IMR-90 (cell line): ENCODE measurements at regions not wholly inside any gene's neighbourhood (a gene's known extent, or its start where the extent isn't known, plus 50 kb on each side); places are given as distances from the start of the nearest gene placed in this dataset.

ENCODE experiments used
- ATAC-seq: fragments of 200-7000 bp; cut with Tn5 transposase; 2 replicates; pipeline ENCODE4 v1.9.1; 2020; ENCODE audit warnings: low read depth, mild to moderate bottlenecking, moderate library complexity
- BruUV-seq: library from RNA; stranded (reverse); fragments of 400-500 nt; replicated peaks from 2 replicates; lab custom pipeline; 2021; lab: Mats Ljungman, UMichigan
- CTCF ChIA-PET: fragments of 300-600 bp; formaldehyde crosslinking; extraction: SDS; loops from one replicate; lab custom pipeline; 2021; ENCODE audit warnings: antibody characterized with exemption; lab: Yijun Ruan, JAX
- POLR2A ChIA-PET: fragments of 300-600 bp; sonication (Branson Sonifier 250); formaldehyde crosslinking; loops from one replicate; lab custom pipeline; 2022; ENCODE audit warnings: antibody characterized with exemption; ENCODE audit not compliant: unreplicated experiment; lab: Charles Lee
- DNase-seq: peaks from one replicate; pipeline ENCODE4 v3.0.0; 2013
- H2AFZ ChIP-seq: replicated peaks from 2 replicates; pipeline ENCODE3; 2013; ENCODE audit warnings: low read length, mild to moderate bottlenecking; ENCODE audit not compliant: poor library complexity
- H2AK5ac ChIP-seq: 2 replicates; pipeline ENCODE4 v1.6.1; 2013; ENCODE audit warnings: low read depth, low read length, inconsistent platforms
- H2AK9ac ChIP-seq: replicated peaks from 2 replicates; pipeline ENCODE3; 2013; ENCODE audit warnings: mild to moderate bottlenecking, low read depth, low read length, moderate library complexity; ENCODE audit not compliant: poor library complexity
- H2BK120ac ChIP-seq: 2 replicates; pipeline ENCODE4 v1.6.1; 2013; ENCODE audit warnings: low read depth, low read length, inconsistent platforms
- H2BK15ac ChIP-seq: 3 replicates; pipeline ENCODE4 v1.6.1; 2013; ENCODE audit warnings: low read depth, low read length, inconsistent platforms
- H2BK20ac ChIP-seq: 2 replicates; pipeline ENCODE4 v1.6.1; 2013; ENCODE audit warnings: low read depth, mild to moderate bottlenecking, inconsistent platforms, low read length, moderate library complexity
- H2BK5ac ChIP-seq: 2 replicates; pipeline ENCODE4 v1.6.1; 2013; ENCODE audit warnings: mild to moderate bottlenecking, low read depth, low read length, inconsistent platforms; ENCODE audit not compliant: poor library complexity, severe bottlenecking
- H3K14ac ChIP-seq: replicated peaks from 2 replicates; pipeline ENCODE4 v1.6.1; 2013; ENCODE audit warnings: low read depth, low read length, inconsistent platforms
- H3K18ac ChIP-seq: 2 replicates; pipeline ENCODE4 v1.6.1; 2013; ENCODE audit warnings: low read depth, low read length, control low read depth
- H3K23ac ChIP-seq: 2 replicates; pipeline ENCODE4 v1.6.1; 2013; ENCODE audit warnings: low read depth, low read length, inconsistent platforms
- H3K27ac ChIP-seq: 2 replicates; pipeline ENCODE4 v1.5.1; 2013; ENCODE audit warnings: mild to moderate bottlenecking, control low read depth, low read length; ENCODE audit not compliant: insufficient read depth
- H3K27me3 ChIP-seq: 2 replicates; pipeline ENCODE4 v1.6.1; 2013; ENCODE audit warnings: low read length; ENCODE audit not compliant: control insufficient read depth, insufficient read depth
- H3K36me3 ChIP-seq: 2 replicates; pipeline ENCODE4 v1.6.1; 2013; ENCODE audit warnings: low read length, mixed read lengths; ENCODE audit not compliant: control insufficient read depth, insufficient read depth
- H3K4ac ChIP-seq: 2 replicates; pipeline ENCODE4 v1.6.1; 2013; ENCODE audit warnings: low read depth, low read length, inconsistent platforms
- H3K4me1 ChIP-seq: 2 replicates; pipeline ENCODE4 v1.6.1; 2013; ENCODE audit warnings: low read length, mixed read lengths; ENCODE audit not compliant: control insufficient read depth, insufficient read depth
- H3K4me2 ChIP-seq: 2 replicates; pipeline ENCODE4 v1.6.1; 2013; ENCODE audit warnings: low read depth, mild to moderate bottlenecking, control low read depth, low read length, moderate library complexity
- H3K4me3 ChIP-seq: 2 replicates; pipeline ENCODE4 v1.5.1; 2013; ENCODE audit warnings: low read depth, mild to moderate bottlenecking, control low read depth, low read length, moderate library complexity; ENCODE audit not compliant: insufficient read depth
- H3K56ac ChIP-seq: 2 replicates; pipeline ENCODE4 v1.6.1; 2013; ENCODE audit warnings: low read length, inconsistent platforms; ENCODE audit not compliant: insufficient read depth; ENCODE audit errors: extremely low read depth
- H3K79me1 ChIP-seq, 2 experiments: 2 replicates each; pipeline ENCODE4 v1.6.1; 2013; ENCODE audit warnings: low read length in 2 of 2, inconsistent platforms in 1 of 2, low read depth in 1 of 2
- H3K9ac ChIP-seq: 2 replicates; pipeline ENCODE4 v1.6.1; 2013; ENCODE audit warnings: low read depth, low read length, control low read depth
- H3K9me1 ChIP-seq: 2 replicates; pipeline ENCODE4 v1.6.1; 2013; ENCODE audit warnings: low read length, inconsistent platforms; ENCODE audit not compliant: insufficient read depth
- H3K9me3 ChIP-seq: 2 replicates; pipeline ENCODE4 v1.6.1; 2013; ENCODE audit warnings: low read length; ENCODE audit not compliant: control insufficient read depth, insufficient read depth
- H4K20me1 ChIP-seq: 2 replicates; pipeline ENCODE4 v1.6.1; 2013; ENCODE audit warnings: low read length, inconsistent platforms; ENCODE audit not compliant: insufficient read depth
- H4K5ac ChIP-seq: 2 replicates; pipeline ENCODE4 v1.6.1; 2013; ENCODE audit warnings: mild to moderate bottlenecking, low read depth, low read length, control low read depth
- H4K8ac ChIP-seq, 2 experiments: 2 replicates each; pipeline ENCODE4 v1.6.1; 2013; ENCODE audit warnings: low read depth in 2 of 2, low read length in 2 of 2, control low read depth in 1 of 2, inconsistent platforms in 1 of 2
- H4K91ac ChIP-seq: 2 replicates; pipeline ENCODE4 v1.6.1; 2013; ENCODE audit warnings: low read depth, low read length, inconsistent platforms; ENCODE audit not compliant: insufficient read depth
- BHLHE40 ChIP-seq: fragments of 150-350 bp; IDR thresholded peaks from 2 replicates; pipeline ENCODE4 v1.6.1; 2016; ENCODE audit warnings: mild to moderate bottlenecking, low read depth, low read length
- CEBPB ChIP-seq: IDR thresholded peaks from 2 replicates; pipeline ENCODE4 v1.6.1; 2012; ENCODE audit warnings: low read depth, low read length, improper control_type of control experiment
- CHD1 ChIP-seq: IDR thresholded peaks from 2 replicates; pipeline ENCODE4 v1.6.1; 2012; ENCODE audit warnings: low read depth, low read length, improper control_type of control experiment
- FOS ChIP-seq: fragments of 150-350 bp; IDR thresholded peaks from 2 replicates; pipeline ENCODE4 v1.6.1; 2016; ENCODE audit warnings: low read depth, low read length
- MAFK ChIP-seq: IDR thresholded peaks from 2 replicates; pipeline ENCODE4 v1.6.1; 2012; ENCODE audit warnings: low read depth, low read length, improper control_type of control experiment
- MAZ ChIP-seq: IDR thresholded peaks from 2 replicates; pipeline ENCODE4 v1.6.1; 2012; ENCODE audit warnings: low read depth, mild to moderate bottlenecking, low read length, improper control_type of control experiment, moderate library complexity, borderline replicate concordance
- MXI1 ChIP-seq: IDR thresholded peaks from 2 replicates; pipeline ENCODE4 v1.6.1; 2012; ENCODE audit warnings: low read depth, mild to moderate bottlenecking, low read length, moderate library complexity, borderline replicate concordance
- NFE2L2 ChIP-seq: fragments of 150-350 bp; IDR thresholded peaks from 2 replicates; pipeline ENCODE4 v1.6.1; 2016; ENCODE audit warnings: low read depth, mild to moderate bottlenecking, low read length
- POLR2A ChIP-seq: IDR thresholded peaks from 2 replicates; pipeline ENCODE4 v1.6.1; 2012; ENCODE audit warnings: mild to moderate bottlenecking, low read depth, low read length
- RCOR1 ChIP-seq: IDR thresholded peaks from 2 replicates; pipeline ENCODE4 v1.6.1; 2012; ENCODE audit warnings: mild to moderate bottlenecking, low read length, improper control_type of control experiment; ENCODE audit not compliant: insufficient replicate concordance
- RFX5 ChIP-seq: IDR thresholded peaks from 2 replicates; pipeline ENCODE4 v1.8.0; 2012; ENCODE audit warnings: low read depth, mild to moderate bottlenecking, low read length, moderate library complexity
- SMC3 ChIP-seq: fragments of 150-350 bp; IDR thresholded peaks from 2 replicates; pipeline ENCODE4 v1.6.1; 2016; ENCODE audit warnings: low read depth, mild to moderate bottlenecking, antibody characterized with exemption, low read length, moderate library complexity
- USF2 ChIP-seq: fragments of 150-350 bp; IDR thresholded peaks from 2 replicates; pipeline ENCODE4 v1.6.1; 2017; ENCODE audit warnings: mild to moderate bottlenecking, antibody characterized with exemption, low read length, low read depth
- WGBS, 2 experiments: methylation state at CpG; one replicate each; pipeline versions ENCODE4 v1.1.5 to v1.1.7; 2013; ENCODE audit warnings: missing lambda C conversion rate in 2 of 2; ENCODE audit not compliant: insufficient read length in 1 of 2; ENCODE audit errors: extremely low coverage in 2 of 2; 5-methylcytosine and 5-hydroxymethylcytosine counted together
- dilution Hi-C: fragments of 300-500 bp; cut with HindIII; formaldehyde crosslinking; loops from one replicate; pipeline ENCODE4 v1.14.3; 2018; ENCODE audit warnings: low sequenced_read_pairs; ENCODE audit not compliant: unreplicated experiment
- in situ Hi-C: fragments of 300-500 bp; cut with MboI; formaldehyde crosslinking; loops from 3 replicates; pipeline ENCODE4 v1.14.3; 2019; ENCODE audit warnings: low sequenced_read_pairs, inconsistent platforms, mixed read lengths
- intact Hi-C: fragments of 100-400 bp; cut with micrococcal nuclease; formaldehyde crosslinking; loops from 2 replicates; pipeline ENCODE4 v1.10.0; 2022
- TF ChIP-seq, protein P1 (sequence below): fragments of 150-350 bp; IDR thresholded peaks from 2 replicates; pipeline ENCODE4 v1.6.1; 2016; ENCODE audit warnings: low read depth, mild to moderate bottlenecking, low read length, moderate library complexity, borderline replicate concordance
- TF ChIP-seq, protein P2 (sequence below): conservative IDR thresholded peaks from 2 replicates; pipeline ENCODE4 v1.5.1; 2012; ENCODE audit warnings: mild to moderate bottlenecking, low read depth, low read length, improper control_type of control experiment

GRCh38 chr6:80547827-80548226 lies 441.4 kb downstream of the BCKDHB start:
- peaks cover 13% of the 10 kb centered on the region for H3K9me1 ChIP-seq
- no peaks in the 10 kb centered on the region for H3K9me3 ChIP-seq
- peak overlapping the region; percentile 28; the same call in 1 of the 2 replicates for H3K23ac ChIP-seq
- no peak overlapping the region for H3K4me3 ChIP-seq
- H3K14ac ChIP-seq, result peak overlapping the region; percentile 78
- peak overlapping the region; percentile 93 for H2BK20ac ChIP-seq
- H3K4me2 ChIP-seq, result peak overlapping the region; percentile 76; the same call in 1 of the 2 replicates
- no peaks in the 10 kb centered on the region for H3K27me3 ChIP-seq
- peak overlapping the region; percentile 39 for H4K91ac ChIP-seq
- H2AK5ac ChIP-seq, result no peak overlapping the region
- H3K36me3 ChIP-seq, result no peaks in the 10 kb centered on the region
- peak overlapping the region; percentile 52; the same call in 1 of the 2 replicates for H4K5ac ChIP-seq
- ChIA-PET CTCF (no interaction called here), POLR2A (no interaction called here)
- dilution Hi-C loops (no loop called here), in situ Hi-C loops (no loop called here), intact Hi-C loops (loop anchor here (2.0 to 10.0 kb wide), 2 partner anchors 123 to 213 kb away; no protein-coding TSS in a partner anchor)
- WGBS, 2 experiments, result no CpG with 5 or more reads among the region's 1 CpG
- no TSS peak for BruUV-seq
- DNase-seq (peak; percentile 94), ATAC-seq (peak; percentile 65)
- no peak for TF ChIP-seq SMC3
- peak; percentile 43; the same call in 1 of the 2 replicates for TF ChIP-seq FOS
- TF ChIP-seq MXI1, result no peak
- no peak for TF ChIP-seq RFX5
- no peak for TF ChIP-seq CHD1
- no peak for TF ChIP-seq CEBPB
- TF ChIP-seq USF2, result no peak
- TF ChIP-seq BHLHE40, result 0 out of 2 replicates have a peak, but pooled peaks have one; percentile 12
- no peak for TF ChIP-seq RCOR1
- TF ChIP-seq, protein P1, sequence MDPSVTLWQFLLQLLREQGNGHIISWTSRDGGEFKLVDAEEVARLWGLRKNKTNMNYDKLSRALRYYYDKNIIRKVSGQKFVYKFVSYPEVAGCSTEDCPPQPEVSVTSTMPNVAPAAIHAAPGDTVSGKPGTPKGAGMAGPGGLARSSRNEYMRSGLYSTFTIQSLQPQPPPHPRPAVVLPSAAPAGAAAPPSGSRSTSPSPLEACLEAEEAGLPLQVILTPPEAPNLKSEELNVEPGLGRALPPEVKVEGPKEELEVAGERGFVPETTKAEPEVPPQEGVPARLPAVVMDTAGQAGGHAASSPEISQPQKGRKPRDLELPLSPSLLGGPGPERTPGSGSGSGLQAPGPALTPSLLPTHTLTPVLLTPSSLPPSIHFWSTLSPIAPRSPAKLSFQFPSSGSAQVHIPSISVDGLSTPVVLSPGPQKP, result no peak
- no peak for TF ChIP-seq NFE2L2
- TF ChIP-seq MAZ, result no peak
- TF ChIP-seq POLR2A, result no peak
- TF ChIP-seq, protein P2, sequence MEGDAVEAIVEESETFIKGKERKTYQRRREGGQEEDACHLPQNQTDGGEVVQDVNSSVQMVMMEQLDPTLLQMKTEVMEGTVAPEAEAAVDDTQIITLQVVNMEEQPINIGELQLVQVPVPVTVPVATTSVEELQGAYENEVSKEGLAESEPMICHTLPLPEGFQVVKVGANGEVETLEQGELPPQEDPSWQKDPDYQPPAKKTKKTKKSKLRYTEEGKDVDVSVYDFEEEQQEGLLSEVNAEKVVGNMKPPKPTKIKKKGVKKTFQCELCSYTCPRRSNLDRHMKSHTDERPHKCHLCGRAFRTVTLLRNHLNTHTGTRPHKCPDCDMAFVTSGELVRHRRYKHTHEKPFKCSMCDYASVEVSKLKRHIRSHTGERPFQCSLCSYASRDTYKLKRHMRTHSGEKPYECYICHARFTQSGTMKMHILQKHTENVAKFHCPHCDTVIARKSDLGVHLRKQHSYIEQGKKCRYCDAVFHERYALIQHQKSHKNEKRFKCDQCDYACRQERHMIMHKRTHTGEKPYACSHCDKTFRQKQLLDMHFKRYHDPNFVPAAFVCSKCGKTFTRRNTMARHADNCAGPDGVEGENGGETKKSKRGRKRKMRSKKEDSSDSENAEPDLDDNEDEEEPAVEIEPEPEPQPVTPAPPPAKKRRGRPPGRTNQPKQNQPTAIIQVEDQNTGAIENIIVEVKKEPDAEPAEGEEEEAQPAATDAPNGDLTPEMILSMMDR, result no peak
- peak; percentile 46 for TF ChIP-seq MAFK
- H3K56ac ChIP-seq, result peak overlapping the region; percentile 54
- H4K8ac ChIP-seq, result peak overlapping the region; percentile 15 to 85; a peak in 3 of 4 replicates
- no peaks in the 10 kb centered on the region for H3K79me1 ChIP-seq
- no peak overlapping the region for H2AFZ ChIP-seq
- H3K27ac ChIP-seq, result peak overlapping the region; percentile 49; the same call in 1 of the 2 replicates
- H3K9ac ChIP-seq, result peak overlapping the region; percentile 35; the same call in 1 of the 2 replicates
- peak overlapping the region; percentile 99; the same call in 1 of the 2 replicates for H3K18ac ChIP-seq
- peaks cover 20% of the 10 kb centered on the region for H3K4me1 ChIP-seq
- no peak overlapping the region; the same call in 2 of the 3 replicates for H2BK15ac ChIP-seq
- H4K20me1 ChIP-seq, result no peaks in the 10 kb centered on the region
- peak overlapping the region; percentile 92; the same call in 1 of the 2 replicates for H3K4ac ChIP-seq
- no peak overlapping the region for H2AK9ac ChIP-seq
- H2BK5ac ChIP-seq, result peak overlapping the region; percentile 97
- peak overlapping the region; percentile 92 for H2BK120ac ChIP-seq
